ENCODE measurements at regions not wholly inside any gene's neighbourhood (a gene's known extent, or its start where the extent isn't known, plus 50 kb on each side); places are given as distances from the start of the nearest gene placed in this dataset.

GRCh38 chr1:221497046-221497445 lies 244.8 kb downstream of the DUSP10 start:
- ChIA-PET POLR2A (no interaction called here), CTCF (no interaction called here)
- Histone ChIP-seq H3K36me3 (ENCODE audit: control insufficient read depth, insufficient read depth, low read length) (no peaks in the 10 kb centered on the region), H3K27me3 (ENCODE audit: control insufficient read depth, insufficient read depth, low read length) (no peaks in the 10 kb centered on the region), H3K4me3 (ENCODE audit: low read depth, low read length) (no peak overlapping the region)
- no peak for TF ChIP-seq CTCF (IDR thresholded peaks at IDR 0.05; ENCODE audit: insufficient read depth, low read depth, low read length)
- DNase-seq (ENCODE audit: low read depth): no peak

- no peak for DNase-seq (ENCODE audit: low read depth)
- Histone ChIP-seq H3K27me3 (ENCODE audit: control insufficient read depth, insufficient read depth, low read length) (no peaks in the 10 kb centered on the region), H3K36me3 (ENCODE audit: control insufficient read depth, insufficient read depth, low read length) (no peaks in the 10 kb centered on the region), H3K4me3 (ENCODE audit: low read depth, low read length) (no peak overlapping the region)
- ChIA-PET POLR2A (no interaction called here), CTCF (interaction anchor here (0.6 kb wide), 1 partner anchor 932 kb away, joined by 3 read pairs; no protein-coding TSS in a partner anchor)
- TF ChIP-seq CTCF (IDR thresholded peaks at IDR 0.05; ENCODE audit: insufficient read depth, low read depth, low read length): no peak
These were observed 238.6 kb downstream of the DUSP10 start for GRCh38 chr1:221503268-221503667.

GRCh38 chr1:221509575-221510355 lies 232.1 kb downstream of the DUSP10 start:
- no peak for DNase-seq (ENCODE audit: low read depth)
- ChIA-PET CTCF (no interaction called here), POLR2A (no interaction called here)
- Histone ChIP-seq H3K36me3 (ENCODE audit: control insufficient read depth, insufficient read depth, low read length) (no peaks in the 10 kb centered on the region), H3K4me3 (ENCODE audit: low read depth, low read length) (no peak overlapping the region), H3K27me3 (ENCODE audit: control insufficient read depth, insufficient read depth, low read length) (no peaks in the 10 kb centered on the region)
- TF ChIP-seq CTCF (IDR thresholded peaks at IDR 0.05; ENCODE audit: insufficient read depth, low read depth, low read length): no peak

GRCh38 chr1:221510793-221511503 lies 230.9 kb downstream of the DUSP10 start:
- CTCF ChIA-PET: interaction anchor here (0.8 to 1.0 kb wide), 2 partner anchors 9 to 25 kb away, joined by 3 read pairs; no protein-coding TSS in a partner anchor
- DNase-seq (ENCODE audit: low read depth): no peak

More at GRCh38 chr1:221510793-221511503, 230.9 kb downstream of the DUSP10 start:
- POLR2A ChIA-PET: no interaction called here
- TF ChIP-seq CTCF (IDR thresholded peaks at IDR 0.05; ENCODE audit: insufficient read depth, low read depth, low read length): no peak
- no peaks in the 10 kb centered on the region for H3K27me3 ChIP-seq (ENCODE audit: control insufficient read depth, insufficient read depth, low read length)
- no peak overlapping the region for H3K4me3 ChIP-seq (ENCODE audit: low read depth, low read length)
- H3K36me3 ChIP-seq (ENCODE audit: control insufficient read depth, insufficient read depth, low read length): no peaks in the 10 kb centered on the region

Data from BJ (cell line).